H1 (cell line): ENCODE measurements at regions not wholly inside any gene's neighbourhood (a gene's known extent, or its start where the extent isn't known, plus 50 kb on each side); places are given as distances from the start of the nearest gene placed in this dataset.

Experiments used
- EP300 ChIP-seq, 2 experiments: IDR thresholded peaks; 1 replicate in 1 of 2; 2 replicates in 1 of 2; pipeline ENCODE4 v1.6.1; 2011 to 2012; ENCODE audit warnings: low read depth in 2 of 2, low read length in 2 of 2, mild to moderate bottlenecking in 2 of 2, borderline replicate concordance in 1 of 2, inconsistent platforms in 1 of 2, moderate library complexity in 1 of 2
- EZH2 ChIP-seq: fragments of 200-600 bp; sonication (generic); IDR thresholded peaks from 2 replicates; pipeline ENCODE4 v1.7.1; 2012; ENCODE audit warnings: low read depth, mild to moderate bottlenecking, moderate library complexity, low read length, inconsistent platforms; ENCODE audit not compliant: severe bottlenecking
- GABPA ChIP-seq: IDR thresholded peaks from 2 replicates; pipeline ENCODE4 v1.6.1; 2011; ENCODE audit warnings: mild to moderate bottlenecking, low read length, moderate library complexity, borderline replicate concordance; ENCODE audit not compliant: insufficient read depth
- HDAC6 ChIP-seq: IDR thresholded peaks from one replicate; pipeline ENCODE4 v1.7.1; 2012; ENCODE audit warnings: low read depth, mild to moderate bottlenecking, inconsistent platforms, low read length, moderate library complexity
- JUND ChIP-seq: IDR thresholded peaks from 2 replicates; pipeline ENCODE4 v1.6.1; 2011; ENCODE audit warnings: mild to moderate bottlenecking, improper control_type of control experiment, low read length
- POLR2A ChIP-seq, 2 experiments: IDR thresholded peaks; 1 replicate in 1 of 2; 2 replicates in 1 of 2; pipeline ENCODE4 v1.6.1; 2011; ENCODE audit warnings: low read depth in 2 of 2, low read length in 2 of 2, mild to moderate bottlenecking in 2 of 2; ENCODE audit errors: control extremely low read depth in 1 of 2
- POLR2AphosphoS5 ChIP-seq: IDR thresholded peaks from 2 replicates; pipeline ENCODE4 v1.6.1; 2011; ENCODE audit warnings: low read depth, low read length
- SIN3A ChIP-seq, 2 experiments: IDR thresholded peaks in 1 of 2; conservative IDR thresholded peaks in 1 of 2; 2 replicates each; pipeline ENCODE4 v1.6.1; 2011 to 2012; ENCODE audit warnings: low read length in 2 of 2, improper control_type of control experiment in 1 of 2, low read depth in 1 of 2, mild to moderate bottlenecking in 1 of 2
- SIX5 ChIP-seq: IDR thresholded peaks from 2 replicates; pipeline ENCODE4 v1.6.1; 2011; ENCODE audit warnings: mild to moderate bottlenecking, low read depth, low read length
- ZNF274 ChIP-seq: IDR thresholded peaks from 2 replicates; pipeline ENCODE4 v1.7.0; 2012; ENCODE audit warnings: low read length, borderline replicate concordance; ENCODE audit errors: extremely low read depth
- TF ChIP-seq, protein P1 (sequence below), 3 experiments: IDR thresholded peaks; 1 replicate in 2 of 3; 2 replicates in 1 of 3; pipeline versions ENCODE4 v1.5.1 to v1.6.1; 2011; ENCODE audit warnings: low read length in 3 of 3, mild to moderate bottlenecking in 3 of 3, inconsistent platforms in 2 of 3, low read depth in 1 of 3, moderate library complexity in 1 of 3; ENCODE audit not compliant: insufficient read depth in 1 of 3; ENCODE audit errors: control extremely low read depth in 1 of 3
- TF ChIP-seq, protein P2 (sequence below): IDR thresholded peaks from 2 replicates; pipeline ENCODE4 v1.6.1; 2012; ENCODE audit warnings: inconsistent platforms
- TF ChIP-seq, protein P3 (sequence below): IDR thresholded peaks from 2 replicates; pipeline ENCODE4 v1.6.1; 2011; ENCODE audit warnings: low read depth, mild to moderate bottlenecking, low read length; ENCODE audit not compliant: insufficient read depth

DNA sequence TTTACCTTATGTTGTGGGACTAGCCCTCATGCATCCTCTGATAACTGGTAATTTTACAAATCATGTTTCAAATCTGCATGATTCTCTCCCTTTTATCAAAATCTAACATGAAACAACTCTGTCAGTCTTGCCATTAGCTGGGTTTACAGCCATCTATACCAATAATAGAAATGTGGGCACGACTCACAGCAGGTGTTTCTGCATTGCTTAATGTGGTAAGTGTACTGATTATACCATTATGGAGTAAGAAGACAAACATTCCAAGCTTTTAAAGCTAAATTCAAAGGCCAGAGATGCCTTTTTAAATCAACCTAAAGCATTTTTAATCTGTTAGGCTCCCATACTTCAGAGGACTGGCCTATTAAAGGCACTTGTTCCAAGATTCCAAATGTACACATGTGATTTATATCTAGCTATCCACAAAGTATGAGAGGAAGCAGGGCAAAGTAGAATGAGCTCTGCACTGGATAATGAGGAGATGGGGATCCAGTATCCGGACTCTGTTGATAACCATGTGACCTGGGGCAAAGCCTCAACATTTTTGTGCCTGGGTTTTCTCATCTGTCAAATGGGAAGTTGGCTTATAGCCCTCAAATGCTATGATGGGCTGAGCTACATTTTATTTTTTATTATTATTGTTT lies 52.3 kb upstream of the FUT8 start:
- TF ChIP-seq EZH2 (no peak), POLR2AphosphoS5 (no peak), POLR2A (IDR thresholded peaks at IDR 0.05; ENCODE audit: control extremely low read depth in 1 of 2, low read depth in 2 of 2, low read length in 2 of 2) (no peak), ZNF274 (no peak), GABPA (no peak), JUND (no peak), SIX5 (no peak), EP300 (IDR thresholded peaks at IDR 0.05; ENCODE audit: borderline replicate concordance in 1 of 2, low read depth in 2 of 2, low read length in 2 of 2) (no peak), SIN3A (conservative IDR thresholded peaks at IDR 0.05 in 1 of 2, IDR thresholded peaks at IDR 0.05 in 1 of 2; ENCODE audit: low read depth in 1 of 2, low read length in 2 of 2) (no peak), HDAC6 (no peak)
- TF ChIP-seq, protein P1, sequence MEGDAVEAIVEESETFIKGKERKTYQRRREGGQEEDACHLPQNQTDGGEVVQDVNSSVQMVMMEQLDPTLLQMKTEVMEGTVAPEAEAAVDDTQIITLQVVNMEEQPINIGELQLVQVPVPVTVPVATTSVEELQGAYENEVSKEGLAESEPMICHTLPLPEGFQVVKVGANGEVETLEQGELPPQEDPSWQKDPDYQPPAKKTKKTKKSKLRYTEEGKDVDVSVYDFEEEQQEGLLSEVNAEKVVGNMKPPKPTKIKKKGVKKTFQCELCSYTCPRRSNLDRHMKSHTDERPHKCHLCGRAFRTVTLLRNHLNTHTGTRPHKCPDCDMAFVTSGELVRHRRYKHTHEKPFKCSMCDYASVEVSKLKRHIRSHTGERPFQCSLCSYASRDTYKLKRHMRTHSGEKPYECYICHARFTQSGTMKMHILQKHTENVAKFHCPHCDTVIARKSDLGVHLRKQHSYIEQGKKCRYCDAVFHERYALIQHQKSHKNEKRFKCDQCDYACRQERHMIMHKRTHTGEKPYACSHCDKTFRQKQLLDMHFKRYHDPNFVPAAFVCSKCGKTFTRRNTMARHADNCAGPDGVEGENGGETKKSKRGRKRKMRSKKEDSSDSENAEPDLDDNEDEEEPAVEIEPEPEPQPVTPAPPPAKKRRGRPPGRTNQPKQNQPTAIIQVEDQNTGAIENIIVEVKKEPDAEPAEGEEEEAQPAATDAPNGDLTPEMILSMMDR (IDR thresholded peaks at IDR 0.05; ENCODE audit: control extremely low read depth in 1 of 3, insufficient read depth in 1 of 3, low read depth in 1 of 3, low read length in 3 of 3): no peak
- TF ChIP-seq, protein P2, sequence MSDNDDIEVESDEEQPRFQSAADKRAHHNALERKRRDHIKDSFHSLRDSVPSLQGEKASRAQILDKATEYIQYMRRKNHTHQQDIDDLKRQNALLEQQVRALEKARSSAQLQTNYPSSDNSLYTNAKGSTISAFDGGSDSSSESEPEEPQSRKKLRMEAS: no peak
- TF ChIP-seq, protein P3, sequence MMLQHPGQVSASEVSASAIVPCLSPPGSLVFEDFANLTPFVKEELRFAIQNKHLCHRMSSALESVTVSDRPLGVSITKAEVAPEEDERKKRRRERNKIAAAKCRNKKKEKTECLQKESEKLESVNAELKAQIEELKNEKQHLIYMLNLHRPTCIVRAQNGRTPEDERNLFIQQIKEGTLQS: no peak
